Peyer's patch (tissue), 4 donors: ENCODE measurements at regions not wholly inside any gene's neighbourhood (a gene's known extent, or its start where the extent isn't known, plus 50 kb on each side); places are given as distances from the start of the nearest gene placed in this dataset.

Source experiments
- DNase-seq, 3 donors: peaks; one replicate each; pipeline ENCODE4 v3.0.0-alpha.2; 2017 to 2019
- H3K27ac ChIP-seq, 4 donors: fragments of 200-600 bp; sonication (generic); one replicate each; pipeline ENCODE4 v1.5.1; 2016 to 2019
- H3K27me3 ChIP-seq, 2 donors: fragments of 200-600 bp; sonication (generic); one replicate each; pipeline ENCODE4 v1.5.1; 2019
- H3K36me3 ChIP-seq, 3 donors: fragments of 200-600 bp; sonication (generic); one replicate each; pipeline ENCODE4 v1.5.1; 2016 to 2019
- H3K4me1 ChIP-seq, 4 donors: fragments of 200-600 bp; sonication (generic); one replicate each; pipeline ENCODE4 v1.5.1; 2016 to 2019
- H3K4me3 ChIP-seq, 4 donors: fragments of 200-600 bp; sonication (generic); 1 replicate in 3 of 4; 2 replicates in 1 of 4; pipeline ENCODE4 v1.5.1; 2016 to 2019; ENCODE audit warnings: mild to moderate bottlenecking in 1 of 4
- H3K9me3 ChIP-seq, 4 donors: fragments of 200-600 bp; sonication (generic); one replicate each; pipeline ENCODE4 v1.5.1; 2016 to 2019; ENCODE audit warnings: mild to moderate bottlenecking in 1 of 4
- CTCF ChIP-seq, 6 experiments: fragments of 450-650 bp in 4 of 6; fragments of 200-600 bp in 2 of 6; sonication (generic) in 1 of 6; IDR thresholded peaks; one replicate each; pipeline ENCODE4 v1.5.1; 2017 to 2019; ENCODE audit warnings: antibody characterized with exemption in 6 of 6, mild to moderate bottlenecking in 3 of 6, moderate library complexity in 1 of 6
- POLR2A ChIP-seq, 2 donors: fragments of 450-650 bp; IDR thresholded peaks; one replicate each; pipeline ENCODE4 v1.5.1; 2017; ENCODE audit warnings: antibody characterized with exemption in 2 of 2, mild to moderate bottlenecking in 2 of 2, moderate library complexity in 2 of 2

GRCh38 chr14:54039311-54039710 is 82.7 kb upstream of the BMP4 start:
- DNase-seq, result no peak
- Histone ChIP-seq H3K4me1 (no peaks in the 10 kb centered on the region), H3K36me3 (no peaks in the 10 kb centered on the region), H3K4me3 (no peak overlapping the region), H3K27me3 (no peaks in the 10 kb centered on the region), H3K9me3 (peaks cover 0 to 12% (median 0%) of the 10 kb centered on the region in 4 donors), H3K27ac (no peak overlapping the region)
- TF ChIP-seq POLR2A (IDR thresholded peaks at IDR 0.05) (no peak), CTCF (IDR thresholded peaks at IDR 0.05) (no peak)

GRCh38 chr14:54040846-54041245 is 84.2 kb upstream of the BMP4 start:
- H3K4me3 ChIP-seq, result no peak overlapping the region
- no peak overlapping the region for H3K27ac ChIP-seq

GRCh38 chr14:54046250-54046649 is 89.6 kb upstream of the BMP4 start:
- Histone ChIP-seq H3K27ac (no peak overlapping the region), H3K4me1 (no peaks in the 10 kb centered on the region), H3K27me3 (no peaks in the 10 kb centered on the region), H3K9me3 (no peaks in the 10 kb centered on the region), H3K4me3 (no peak overlapping the region), H3K36me3 (no peaks in the 10 kb centered on the region)
- TF ChIP-seq POLR2A (IDR thresholded peaks at IDR 0.05) (no peak), CTCF (IDR thresholded peaks at IDR 0.05) (no peak)
- DNase-seq, result no peak

More at GRCh38 chr14:54040846-54041245, 84.2 kb upstream of the BMP4 start:
- TF ChIP-seq POLR2A (IDR thresholded peaks at IDR 0.05), result no peak
- no peak for TF ChIP-seq CTCF (IDR thresholded peaks at IDR 0.05)
- Histone ChIP-seq H3K9me3 (peaks cover 0 to 2% (median 0%) of the 10 kb centered on the region in 4 donors), H3K4me1 (no peaks in the 10 kb centered on the region), H3K36me3 (no peaks in the 10 kb centered on the region), H3K27me3 (no peaks in the 10 kb centered on the region)
- no peak for DNase-seq

GRCh38 chr14:54047645-54048308 is 91.2 kb upstream of the BMP4 start:
- Histone ChIP-seq H3K36me3 (no peaks in the 10 kb centered on the region), H3K27ac (no peak overlapping the region), H3K4me1 (no peaks in the 10 kb centered on the region), H3K27me3 (no peaks in the 10 kb centered on the region), H3K4me3 (no peak overlapping the region), H3K9me3 (no peaks in the 10 kb centered on the region)
- no peak for DNase-seq
- no peak for TF ChIP-seq CTCF (IDR thresholded peaks at IDR 0.05)
- no peak for TF ChIP-seq POLR2A (IDR thresholded peaks at IDR 0.05)

- no peaks in the 10 kb centered on the region for H3K27me3 ChIP-seq
- no peaks in the 10 kb centered on the region for H3K4me1 ChIP-seq
- no peaks in the 10 kb centered on the region for H3K9me3 ChIP-seq
- no peak for TF ChIP-seq CTCF (IDR thresholded peaks at IDR 0.05)
- TF ChIP-seq POLR2A (IDR thresholded peaks at IDR 0.05), result no peak
- no peak overlapping the region for H3K27ac ChIP-seq
- H3K36me3 ChIP-seq, result no peaks in the 10 kb centered on the region
- DNase-seq, result peak in 1 of 3 donors; percentile 29
- H3K4me3 ChIP-seq, result no peak overlapping the region
These were observed 91.7 kb upstream of the BMP4 start for GRCh38 chr14:54048311-54048710.

- no peak for DNase-seq
These were observed 92.1 kb upstream of the BMP4 start for GRCh38 chr14:54048736-54049135.

More at GRCh38 chr14:54048736-54049135, 92.1 kb upstream of the BMP4 start:
- no peak overlapping the region for H3K4me3 ChIP-seq
- TF ChIP-seq CTCF (IDR thresholded peaks at IDR 0.05) (no peak), POLR2A (IDR thresholded peaks at IDR 0.05) (no peak)
- no peak overlapping the region for H3K27ac ChIP-seq
- H3K9me3 ChIP-seq, result no peaks in the 10 kb centered on the region
- no peaks in the 10 kb centered on the region for H3K27me3 ChIP-seq
- no peaks in the 10 kb centered on the region for H3K4me1 ChIP-seq
- no peaks in the 10 kb centered on the region for H3K36me3 ChIP-seq
